A673 (cell line): ENCODE measurements at regions not wholly inside any gene's neighbourhood (a gene's known extent, or its start where the extent isn't known, plus 50 kb on each side); places are given as distances from the start of the nearest gene placed in this dataset.

Source experiments
- EZH2 ChIP-seq: fragments of 200-600 bp; sonication (generic); IDR thresholded peaks from 2 replicates; pipeline ENCODE4 v1.6.1; 2017; ENCODE audit warnings: borderline replicate concordance, low read depth, mild to moderate bottlenecking, mixed read lengths, antibody characterized with exemption, low read length; ENCODE audit not compliant: poor library complexity, severe bottlenecking
- TF ChIP-seq, protein P1 (sequence below): fragments of 300-800, 200-600 bp; sonication (generic); conservative IDR thresholded peaks from 2 replicates; pipeline ENCODE4 v1.5.1; 2017; ENCODE audit warnings: low read depth, mild to moderate bottlenecking, antibody characterized with exemption, low read length, moderate library complexity, mixed read lengths

DNA sequence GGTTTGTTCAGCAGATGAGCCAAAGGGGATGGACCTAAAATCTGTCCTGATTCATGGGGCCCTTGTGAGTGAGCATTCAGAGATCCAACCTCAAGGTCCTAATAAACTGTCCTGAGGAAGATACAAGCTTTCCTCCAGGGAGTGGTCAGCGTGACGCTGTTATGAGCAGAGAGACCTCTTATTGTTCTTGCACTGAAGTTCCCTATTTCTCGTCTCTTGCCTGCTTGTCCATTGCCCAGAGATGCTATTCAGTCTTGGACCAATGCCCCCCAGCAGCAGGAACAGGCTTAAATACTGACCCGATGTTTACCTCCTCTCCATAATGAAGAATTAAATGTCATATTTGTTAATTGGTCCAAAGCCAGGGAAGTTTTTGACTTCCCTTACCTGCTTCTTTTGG lies 225.2 kb upstream of the PGR start:
- TF ChIP-seq, protein P1, sequence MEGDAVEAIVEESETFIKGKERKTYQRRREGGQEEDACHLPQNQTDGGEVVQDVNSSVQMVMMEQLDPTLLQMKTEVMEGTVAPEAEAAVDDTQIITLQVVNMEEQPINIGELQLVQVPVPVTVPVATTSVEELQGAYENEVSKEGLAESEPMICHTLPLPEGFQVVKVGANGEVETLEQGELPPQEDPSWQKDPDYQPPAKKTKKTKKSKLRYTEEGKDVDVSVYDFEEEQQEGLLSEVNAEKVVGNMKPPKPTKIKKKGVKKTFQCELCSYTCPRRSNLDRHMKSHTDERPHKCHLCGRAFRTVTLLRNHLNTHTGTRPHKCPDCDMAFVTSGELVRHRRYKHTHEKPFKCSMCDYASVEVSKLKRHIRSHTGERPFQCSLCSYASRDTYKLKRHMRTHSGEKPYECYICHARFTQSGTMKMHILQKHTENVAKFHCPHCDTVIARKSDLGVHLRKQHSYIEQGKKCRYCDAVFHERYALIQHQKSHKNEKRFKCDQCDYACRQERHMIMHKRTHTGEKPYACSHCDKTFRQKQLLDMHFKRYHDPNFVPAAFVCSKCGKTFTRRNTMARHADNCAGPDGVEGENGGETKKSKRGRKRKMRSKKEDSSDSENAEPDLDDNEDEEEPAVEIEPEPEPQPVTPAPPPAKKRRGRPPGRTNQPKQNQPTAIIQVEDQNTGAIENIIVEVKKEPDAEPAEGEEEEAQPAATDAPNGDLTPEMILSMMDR = no peak
- TF ChIP-seq EZH2 = no peak
